SKM-1 treated with dmso at 0.1 percent for 144 hours (cell line): ENCODE measurements at regions not wholly inside any gene's neighbourhood (a gene's known extent, or its start where the extent isn't known, plus 50 kb on each side); places are given as distances from the start of the nearest gene placed in this dataset.
"Not testable (repeated sequence)": the region's sequence is repeated elsewhere in the genome, so short reads cannot be mapped to it uniquely, and the experiment has no call there.

ENCODE experiments used
- DNase-seq: peaks from one replicate; lab custom pipeline; 2025; ENCODE audit not compliant: unreplicated experiment; lab: John Stamatoyannopoulos, UW

DNA sequence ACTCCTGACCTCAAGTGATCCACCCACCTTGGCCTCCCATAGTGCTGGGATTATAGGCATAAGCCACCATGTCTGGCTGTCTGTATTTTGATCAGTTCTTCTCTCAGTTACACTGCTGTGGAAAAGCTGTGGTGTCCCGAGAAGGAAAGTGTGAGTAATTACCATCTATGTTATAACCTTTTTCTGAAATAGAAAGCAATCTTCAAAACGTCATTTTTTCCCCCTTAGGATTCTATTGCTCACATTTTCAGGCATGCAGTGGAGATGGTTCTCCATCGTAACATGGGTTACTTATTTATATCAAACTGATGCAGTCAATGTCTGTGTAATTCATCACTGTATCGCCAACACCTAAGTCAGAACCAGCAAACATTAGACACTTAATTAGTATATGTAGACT lies 103.5 kb upstream of the FAM3C start:
- DNase-seq = no peak

- DNase-seq = no peak
Measured at GRCh38 chr7:121498816-121499215, 102.7 kb upstream of the FAM3C start.

DNA sequence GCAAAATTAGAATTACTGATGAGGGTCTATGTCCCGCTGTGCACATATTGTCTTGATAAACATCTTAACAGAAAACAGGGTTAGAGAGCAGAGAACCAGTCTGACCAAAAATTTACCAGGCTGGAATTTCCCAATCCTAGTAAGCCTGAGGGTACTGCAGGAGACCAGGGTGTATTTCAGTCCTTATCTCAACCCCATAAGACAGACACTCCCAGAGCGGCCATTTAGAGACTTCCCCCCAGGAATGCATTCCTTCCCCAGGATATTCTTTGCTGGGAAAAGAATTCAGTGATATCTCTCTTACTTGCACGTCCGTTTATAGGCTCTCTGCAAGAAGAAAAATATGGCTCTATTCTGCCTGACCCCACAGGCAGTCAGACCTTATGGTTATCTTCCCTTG lies 101.4 kb upstream of the FAM3C start:
- DNase-seq = not testable (repeated sequence)

DNA sequence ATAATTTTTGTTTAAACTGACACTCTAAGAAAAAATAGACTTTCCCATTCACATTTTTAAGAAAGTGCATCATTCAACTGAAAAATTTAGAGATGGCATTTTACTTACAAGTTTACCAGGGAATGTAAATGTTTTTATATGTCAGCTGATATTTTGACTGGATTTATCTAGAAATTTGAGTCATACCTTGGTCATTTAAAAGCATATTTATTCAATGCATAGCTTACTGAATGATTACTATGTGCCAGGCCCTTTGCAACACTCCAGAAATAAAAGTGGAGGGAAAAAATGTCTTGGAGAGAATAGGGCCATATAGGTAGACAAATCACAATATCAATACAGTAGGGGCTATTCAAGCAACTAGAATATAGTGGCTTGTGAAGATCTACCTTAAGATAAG lies 98.4 kb upstream of the FAM3C start:
- DNase-seq = no peak

DNA sequence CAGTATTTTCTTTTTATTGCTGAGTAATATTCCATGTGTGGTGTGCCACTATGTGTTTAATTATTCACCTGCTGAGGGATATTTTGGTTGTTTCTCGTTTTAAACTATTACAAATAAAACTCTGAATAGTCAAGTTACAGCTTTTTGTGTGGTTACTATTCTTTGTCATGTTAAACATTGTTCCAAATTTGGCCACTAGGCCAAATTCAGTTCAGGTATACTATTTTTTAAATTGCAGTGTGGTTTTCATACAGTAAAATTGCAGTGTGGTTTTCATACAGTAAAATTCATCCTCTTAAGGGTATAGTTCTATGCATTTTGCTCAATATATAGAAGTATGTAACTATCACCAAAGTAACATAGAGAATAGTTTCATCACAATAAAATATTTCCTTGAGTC lies 97.4 kb upstream of the FAM3C start:
- DNase-seq = no peak

GRCh38 chr7:121490309-121490708 lies 94.2 kb upstream of the FAM3C start:
- no peak for DNase-seq

- no peak for DNase-seq
Measured at GRCh38 chr7:121489440-121489839, 93.3 kb upstream of the FAM3C start.

DNA sequence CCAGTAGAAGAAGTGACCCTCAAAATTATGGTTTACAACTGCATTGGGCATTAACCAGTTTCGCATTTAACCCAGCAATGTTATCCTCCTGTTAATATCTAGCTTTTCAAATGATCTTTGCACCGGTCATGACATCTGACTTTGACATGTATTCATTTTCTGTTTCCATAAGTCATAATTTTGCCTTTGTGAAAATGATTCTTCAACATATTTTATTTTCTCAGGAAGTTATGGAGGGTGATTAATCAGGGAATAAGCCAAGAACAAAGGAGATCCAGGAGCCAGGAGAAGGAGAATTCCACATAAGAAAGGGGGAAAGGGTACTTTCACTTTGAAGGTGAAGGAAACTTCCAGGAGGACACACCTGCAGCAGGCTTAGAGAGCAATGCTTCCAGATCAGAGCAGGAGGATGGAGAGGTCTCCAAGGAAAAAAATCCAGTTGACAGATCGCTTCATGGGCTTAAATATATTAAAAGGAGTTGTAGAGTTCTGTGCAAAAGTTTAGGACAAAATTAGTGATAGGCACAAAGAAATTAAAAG lies 92.1 kb upstream of the FAM3C start:
- no peak for DNase-seq

DNA sequence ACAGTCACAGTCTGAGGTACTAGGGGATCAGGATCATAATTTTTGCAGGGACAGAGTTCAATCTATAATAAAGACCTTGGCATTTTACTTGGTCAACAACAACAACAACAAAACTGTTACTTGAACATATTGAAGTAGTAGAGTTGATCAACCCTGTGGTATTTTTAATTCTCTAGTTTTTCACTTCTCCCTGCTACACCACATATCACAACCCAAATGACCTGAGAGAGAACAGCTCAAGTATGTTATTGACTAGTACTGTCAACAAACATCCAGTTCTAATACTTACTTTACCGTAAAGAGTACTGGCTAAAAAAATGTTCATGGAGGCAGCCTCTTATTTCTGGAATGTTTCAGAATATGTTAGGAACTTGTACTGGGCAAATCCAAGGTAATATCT lies 90.5 kb upstream of the FAM3C start:
- DNase-seq = no peak

DNA sequence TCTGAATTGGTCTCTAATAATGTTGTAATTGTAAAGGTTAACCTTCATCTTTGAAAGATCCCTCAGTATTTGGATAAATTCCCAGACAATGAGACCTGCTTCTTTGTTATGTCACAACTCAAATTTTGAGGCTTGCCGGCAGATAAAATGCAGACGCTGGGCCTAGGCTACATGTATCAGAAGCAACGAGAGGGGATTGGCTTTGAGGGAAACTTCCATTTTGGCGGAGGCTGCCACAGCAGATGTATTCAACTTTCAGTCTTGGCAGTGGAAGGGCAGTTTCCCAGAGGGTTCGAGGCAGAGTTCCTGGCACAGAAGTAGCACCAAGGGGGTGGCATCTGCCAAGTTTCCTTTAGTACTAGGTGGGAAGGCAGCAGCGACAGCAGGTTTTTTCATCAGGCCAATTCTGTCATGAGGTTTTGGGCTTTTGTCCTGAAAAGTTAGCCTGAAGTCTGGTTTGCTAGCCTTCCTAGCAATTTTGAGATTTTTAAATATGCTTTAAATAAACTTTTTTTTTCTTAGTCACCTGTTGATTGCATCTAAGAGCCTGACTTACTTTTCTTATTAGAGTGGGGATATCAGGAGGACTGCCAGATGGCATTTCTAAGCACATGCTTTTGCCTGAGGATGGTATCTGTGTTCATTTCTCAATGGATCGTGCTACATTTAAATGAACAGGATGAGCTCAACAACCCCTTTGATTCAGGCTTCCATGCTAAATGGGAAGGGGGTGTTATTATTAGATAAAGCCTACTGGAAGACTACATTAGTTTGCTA lies 89.5 kb upstream of the FAM3C start:
- DNase-seq = no peak

- DNase-seq = no peak
Measured at GRCh38 chr7:121484089-121484763, 88.1 kb upstream of the FAM3C start.

GRCh38 chr7:121480566-121481335 lies 84.6 kb upstream of the FAM3C start:
- DNase-seq = peak; percentile 14

- DNase-seq = peak; percentile 6
Measured at GRCh38 chr7:121480058-121480457, 84.0 kb upstream of the FAM3C start.

- no peak for DNase-seq
Measured at GRCh38 chr7:121479466-121479865, 83.4 kb upstream of the FAM3C start.

- no peak for DNase-seq
Measured at GRCh38 chr7:121475806-121476205, 79.7 kb upstream of the FAM3C start.

- DNase-seq = no peak
Measured at GRCh38 chr7:121474301-121474673, 78.2 kb upstream of the FAM3C start.

DNA sequence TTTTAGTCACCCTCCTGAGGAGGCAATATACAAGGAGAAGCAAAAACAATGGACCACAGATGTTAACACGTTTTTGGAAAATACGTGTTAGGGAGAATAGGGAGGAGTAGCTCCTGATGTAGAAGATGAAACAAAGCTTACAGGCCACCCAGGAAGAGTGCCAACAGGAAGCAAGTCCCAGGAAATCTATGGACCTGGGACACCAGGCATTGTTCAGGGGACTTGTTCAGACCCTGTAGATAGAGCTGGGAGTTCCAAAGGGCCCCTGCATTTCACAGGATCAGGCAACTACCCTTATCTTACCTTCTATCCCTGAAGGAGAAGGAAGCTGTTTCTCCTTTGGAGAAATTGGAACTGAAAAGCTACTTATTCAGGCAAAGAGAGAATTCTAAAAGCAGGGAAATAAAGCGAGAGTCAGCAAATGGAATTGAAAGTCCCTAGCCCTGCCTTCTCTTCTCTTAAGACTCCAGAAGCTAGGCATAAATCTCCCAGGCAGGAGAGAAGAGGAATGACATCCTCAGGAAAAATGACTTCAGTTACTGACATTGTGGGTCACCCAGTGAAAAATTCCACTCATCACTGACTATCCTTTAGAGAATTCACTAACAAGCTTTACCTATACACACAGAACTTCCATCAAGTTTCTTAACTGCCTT lies 77.7 kb upstream of the FAM3C start:
- DNase-seq = no peak

DNA sequence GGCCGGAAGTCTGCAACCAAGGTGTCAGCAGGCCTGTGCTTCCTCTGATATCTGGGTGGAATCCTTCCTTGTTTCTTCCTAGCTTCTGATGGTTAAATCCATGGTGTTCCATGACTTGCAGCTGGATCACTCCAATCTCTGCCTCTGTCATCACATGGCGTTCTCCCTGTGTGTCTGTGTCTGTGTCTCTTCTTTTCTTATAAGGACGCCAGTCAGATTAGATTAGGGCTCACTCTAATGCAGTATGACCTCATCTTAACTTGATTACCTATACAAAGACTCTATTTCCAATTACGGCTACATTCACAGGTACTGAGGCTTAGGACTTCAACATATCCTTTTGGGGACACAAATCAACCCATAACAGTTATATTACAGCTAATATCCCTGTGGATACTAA lies 70.3 kb upstream of the FAM3C start:
- no peak for DNase-seq

GRCh38 chr7:121459148-121459547 lies 63.0 kb upstream of the FAM3C start:
- no peak for DNase-seq

- no peak for DNase-seq
Measured at GRCh38 chr7:121456785-121457359, 60.8 kb upstream of the FAM3C start.

- DNase-seq = no peak
Measured at GRCh38 chr7:121456015-121456414, 59.9 kb upstream of the FAM3C start.
